Activated CD4-positive, alpha-beta T cell treated with anti-CD3 and anti-CD28 coated beads, Interleukin-2, amount 10 ng/mL, durations not matched to agents 24 days and 14 days (primary cell): ENCODE measurements at regions not wholly inside any gene's neighbourhood (a gene's known extent, or its start where the extent isn't known, plus 50 kb on each side); places are given as distances from the start of the nearest gene placed in this dataset.

Experiments
- DNase-seq: peaks from one replicate; pipeline ENCODE4 v3.0.0; 2022
- H3K27ac Mint-ChIP-seq: one replicate; pipeline ENCODE4 v1.8.0; 2022; ENCODE audit warnings: mild to moderate bottlenecking, mixed read lengths
- H3K27me3 Mint-ChIP-seq: one replicate; pipeline ENCODE4 v1.8.0; 2022; ENCODE audit warnings: mixed read lengths
- H3K36me3 Mint-ChIP-seq: one replicate; pipeline ENCODE4 v1.8.0; 2022; ENCODE audit warnings: low read depth, mild to moderate bottlenecking, mixed read lengths
- H3K4me1 Mint-ChIP-seq: one replicate; pipeline ENCODE4 v1.8.0; 2021; ENCODE audit warnings: mixed read lengths
- H3K4me3 Mint-ChIP-seq: one replicate; pipeline ENCODE4 v1.8.0; 2022; ENCODE audit warnings: mild to moderate bottlenecking, moderate library complexity, mixed read lengths
- H3K9me3 Mint-ChIP-seq: one replicate; pipeline ENCODE4 v1.8.0; 2021; ENCODE audit warnings: mixed read lengths
- intact Hi-C: fragments of 100-400 bp; cut with micrococcal nuclease; formaldehyde crosslinking; loops from one replicate; pipeline ENCODE4 v1.15.1; 2023

DNA sequence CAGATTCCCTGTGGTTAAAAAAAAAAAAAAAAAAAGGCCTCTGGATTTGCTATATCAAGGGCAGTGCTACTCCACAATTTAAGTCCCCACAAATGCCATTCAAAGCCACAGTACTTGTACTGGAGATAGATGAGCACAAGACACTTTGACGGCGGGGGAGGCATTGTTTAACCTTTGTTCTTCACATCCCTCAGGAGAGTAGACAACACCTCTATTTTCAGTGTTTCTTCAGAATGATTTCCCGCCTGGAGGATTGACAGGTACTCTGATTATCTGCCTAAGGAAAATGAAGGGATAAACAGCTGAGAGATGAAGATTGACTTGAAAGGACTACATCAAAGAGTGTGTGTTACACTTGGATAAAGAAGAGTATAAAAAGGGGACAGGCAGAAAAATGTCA is 58.7 kb downstream of the OTOL1 start:
- H3K36me3 Mint-ChIP-seq = no peaks in the 10 kb centered on the region
- H3K27ac Mint-ChIP-seq = no peak overlapping the region
- H3K4me1 Mint-ChIP-seq = no peaks in the 10 kb centered on the region
- H3K4me3 Mint-ChIP-seq = no peak overlapping the region
- no peak for DNase-seq
- no peaks in the 10 kb centered on the region for H3K27me3 Mint-ChIP-seq
- intact Hi-C loops = no loop called here
- H3K9me3 Mint-ChIP-seq = no peaks in the 10 kb centered on the region

DNA sequence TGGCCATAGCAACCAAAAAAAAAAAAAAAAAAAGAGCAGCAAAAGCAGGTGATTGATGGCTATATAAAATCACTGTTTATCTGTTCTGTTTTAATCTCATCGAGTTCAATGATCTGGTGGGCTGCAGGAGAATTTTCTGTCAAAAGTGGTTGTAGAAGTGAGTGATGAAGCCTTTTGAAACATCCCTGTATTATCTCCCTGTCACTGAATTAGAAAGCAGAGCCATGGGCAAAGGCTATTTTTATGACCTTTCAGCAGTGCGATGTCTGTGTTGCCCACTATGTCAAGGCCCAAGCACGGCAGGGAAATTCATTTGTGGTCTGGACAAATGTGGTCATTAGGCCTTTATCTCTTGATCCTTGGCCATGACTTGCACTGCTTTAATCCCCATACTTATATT is 59.9 kb downstream of the OTOL1 start:
- H3K27ac Mint-ChIP-seq = no peak overlapping the region
- no peaks in the 10 kb centered on the region for H3K27me3 Mint-ChIP-seq
- H3K36me3 Mint-ChIP-seq = no peaks in the 10 kb centered on the region
- DNase-seq = no peak
- H3K4me1 Mint-ChIP-seq = no peaks in the 10 kb centered on the region
- no peak overlapping the region for H3K4me3 Mint-ChIP-seq
- intact Hi-C loops = no loop called here
- no peaks in the 10 kb centered on the region for H3K9me3 Mint-ChIP-seq

GRCh38 chr3:161556941-161557340 is 60.3 kb downstream of the OTOL1 start:
- Mint-ChIP-seq H3K4me3 (no peak overlapping the region), H3K9me3 (no peaks in the 10 kb centered on the region), H3K27ac (no peak overlapping the region), H3K36me3 (no peaks in the 10 kb centered on the region), H3K27me3 (no peaks in the 10 kb centered on the region), H3K4me1 (no peaks in the 10 kb centered on the region)
- intact Hi-C loops = no loop called here
- no peak for DNase-seq

DNA sequence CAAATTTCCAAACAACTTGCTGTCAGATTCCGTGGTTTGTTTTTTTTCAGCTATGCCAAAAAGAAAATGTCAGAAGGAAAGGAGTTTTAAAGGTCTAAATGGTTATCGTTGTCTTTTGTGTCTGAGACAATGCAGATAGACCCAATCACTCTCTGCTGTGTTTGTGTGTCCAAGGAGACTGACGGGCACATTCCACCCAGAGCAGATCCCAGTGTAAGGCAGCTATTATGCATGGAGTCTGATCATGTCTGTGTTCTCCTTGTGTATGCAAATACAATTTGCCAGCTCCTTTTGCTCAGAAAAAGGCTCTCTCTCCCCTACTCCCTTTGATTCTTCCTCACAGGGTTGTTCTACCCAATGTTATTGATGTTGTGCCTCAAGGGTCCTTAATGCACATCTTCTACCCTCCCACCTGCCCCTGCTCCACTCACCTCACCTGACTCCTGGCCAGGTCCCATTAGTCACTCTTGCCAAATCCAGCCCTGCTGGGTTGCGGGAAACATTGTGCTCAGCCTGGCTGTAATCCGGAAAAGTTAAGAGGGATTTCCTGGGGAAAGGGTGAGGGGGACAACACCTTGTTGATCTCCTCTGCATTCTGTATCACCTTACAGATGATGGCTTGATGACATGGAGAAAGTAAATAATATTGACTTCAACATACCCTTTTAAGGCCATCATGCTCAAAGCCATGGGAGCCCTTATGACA is 61.0 kb downstream of the OTOL1 start:
- no peak for DNase-seq
- no peaks in the 10 kb centered on the region for H3K9me3 Mint-ChIP-seq
- H3K27me3 Mint-ChIP-seq = no peaks in the 10 kb centered on the region
- no peaks in the 10 kb centered on the region for H3K4me1 Mint-ChIP-seq
- no peak overlapping the region for H3K4me3 Mint-ChIP-seq
- H3K36me3 Mint-ChIP-seq = no peaks in the 10 kb centered on the region
- no peak overlapping the region for H3K27ac Mint-ChIP-seq
- intact Hi-C loops = no loop called here

DNA sequence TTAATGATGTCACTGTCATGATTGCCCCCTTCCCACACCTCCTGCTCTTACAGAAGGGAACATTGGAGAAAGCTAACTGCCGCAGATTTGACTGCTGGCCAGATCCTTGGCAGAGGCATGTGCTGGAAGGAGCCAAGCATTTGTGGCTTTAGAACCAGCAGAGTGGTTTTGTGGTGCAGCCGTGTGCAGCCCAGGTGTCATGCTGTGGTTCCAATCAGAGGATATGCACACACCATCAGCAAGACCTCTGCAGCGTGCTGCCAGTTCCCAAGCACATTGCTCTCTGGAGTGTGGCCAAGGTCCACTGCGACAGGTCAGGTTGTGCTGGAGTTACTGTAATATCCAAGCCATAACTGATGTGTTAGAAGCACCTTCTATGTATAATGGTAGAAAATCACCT is 61.6 kb downstream of the OTOL1 start:
- no peak overlapping the region for H3K4me3 Mint-ChIP-seq
- intact Hi-C loops = no loop called here
- H3K4me1 Mint-ChIP-seq = no peaks in the 10 kb centered on the region
- DNase-seq = no peak
- H3K9me3 Mint-ChIP-seq = no peaks in the 10 kb centered on the region
- no peaks in the 10 kb centered on the region for H3K36me3 Mint-ChIP-seq
- no peaks in the 10 kb centered on the region for H3K27me3 Mint-ChIP-seq
- H3K27ac Mint-ChIP-seq = no peak overlapping the region

- H3K27ac Mint-ChIP-seq = no peak overlapping the region
- intact Hi-C loops = no loop called here
- H3K27me3 Mint-ChIP-seq = no peaks in the 10 kb centered on the region
- no peaks in the 10 kb centered on the region for H3K9me3 Mint-ChIP-seq
- no peak overlapping the region for H3K4me3 Mint-ChIP-seq
- no peaks in the 10 kb centered on the region for H3K4me1 Mint-ChIP-seq
- peak; percentile 59 for DNase-seq
- no peaks in the 10 kb centered on the region for H3K36me3 Mint-ChIP-seq
Observed at GRCh38 chr3:161559177-161559998, 62.8 kb downstream of the OTOL1 start.

GRCh38 chr3:161560008-161560637 is 63.5 kb downstream of the OTOL1 start:
- H3K4me3 Mint-ChIP-seq = no peak overlapping the region

DNA sequence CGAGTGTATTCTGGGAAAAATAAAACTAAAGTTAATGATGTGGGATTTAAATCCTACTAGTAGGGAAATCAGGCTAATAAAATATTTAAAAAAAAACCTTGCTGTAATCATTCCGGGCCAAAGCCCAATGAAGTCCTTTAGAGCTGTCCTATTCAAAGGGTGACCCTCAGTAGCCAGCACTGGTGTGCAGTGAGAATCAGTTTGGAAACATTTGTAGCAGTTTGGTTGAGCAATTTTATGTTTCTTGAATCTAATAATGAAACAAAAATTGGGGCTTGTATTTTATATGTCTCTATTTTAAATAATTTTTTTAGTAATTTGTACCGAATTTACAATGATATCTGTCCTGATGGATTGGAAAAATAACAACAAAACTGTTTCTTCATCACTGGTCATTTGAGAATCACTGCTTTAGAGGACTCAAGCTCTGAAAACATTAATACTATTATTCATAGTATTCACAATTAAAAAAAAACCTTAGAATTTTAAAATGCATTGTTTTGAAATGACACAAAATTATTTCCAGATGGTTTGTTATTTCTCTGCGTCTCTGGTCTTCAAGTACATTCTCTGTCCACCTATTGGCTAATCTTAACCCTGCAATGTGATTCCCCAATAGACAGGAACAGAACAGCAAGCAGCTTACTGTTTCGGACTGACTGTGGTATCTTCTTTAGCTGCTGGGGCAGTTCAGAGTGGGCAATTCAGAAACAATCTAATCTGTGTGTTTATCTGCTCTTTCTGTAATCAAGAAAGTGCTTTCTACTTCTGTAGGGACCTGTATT is 71.2 kb downstream of the OTOL1 start:
- H3K27me3 Mint-ChIP-seq = no peaks in the 10 kb centered on the region
- no peaks in the 10 kb centered on the region for H3K36me3 Mint-ChIP-seq
- DNase-seq = no peak
- intact Hi-C loops = no loop called here
- no peaks in the 10 kb centered on the region for H3K4me1 Mint-ChIP-seq
- no peaks in the 10 kb centered on the region for H3K9me3 Mint-ChIP-seq
- H3K4me3 Mint-ChIP-seq = no peak overlapping the region
- no peak overlapping the region for H3K27ac Mint-ChIP-seq

More at GRCh38 chr3:161560008-161560637, 63.5 kb downstream of the OTOL1 start:
- Mint-ChIP-seq H3K36me3 (no peaks in the 10 kb centered on the region), H3K27ac (no peak overlapping the region), H3K4me1 (no peaks in the 10 kb centered on the region), H3K9me3 (no peaks in the 10 kb centered on the region), H3K27me3 (no peaks in the 10 kb centered on the region)
- peak; percentile 61 for DNase-seq
- intact Hi-C loops = no loop called here

- Mint-ChIP-seq H3K27ac (no peak overlapping the region), H3K9me3 (no peaks in the 10 kb centered on the region), H3K4me1 (no peaks in the 10 kb centered on the region), H3K36me3 (no peaks in the 10 kb centered on the region), H3K27me3 (no peaks in the 10 kb centered on the region), H3K4me3 (no peak overlapping the region)
- no peak for DNase-seq
- intact Hi-C loops = no loop called here
Observed at GRCh38 chr3:161568671-161569070, 72.1 kb downstream of the OTOL1 start.

DNA sequence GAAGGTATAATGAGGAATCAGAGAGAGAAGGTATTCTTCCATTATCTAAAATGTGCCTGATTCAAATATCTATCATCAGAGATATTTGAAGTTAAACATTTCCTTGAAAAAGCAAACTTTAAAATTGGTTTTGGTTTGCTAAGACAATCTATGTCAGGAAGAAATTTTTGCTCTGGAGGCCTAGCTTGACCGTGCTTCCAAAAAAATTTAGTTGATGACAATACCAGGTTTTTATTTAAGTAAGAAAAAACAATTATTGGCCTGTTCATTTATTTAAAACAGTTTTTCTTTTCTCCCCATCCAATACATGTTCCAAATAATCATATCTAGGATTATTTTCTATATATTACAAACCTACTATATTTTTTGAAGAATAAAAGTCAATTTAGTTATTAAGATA is 75.3 kb downstream of the OTOL1 start:
- Mint-ChIP-seq H3K27ac (no peak overlapping the region), H3K4me3 (no peak overlapping the region), H3K27me3 (no peaks in the 10 kb centered on the region), H3K36me3 (no peaks in the 10 kb centered on the region), H3K9me3 (no peaks in the 10 kb centered on the region), H3K4me1 (no peaks in the 10 kb centered on the region)
- intact Hi-C loops = no loop called here
- no peak for DNase-seq

DNA sequence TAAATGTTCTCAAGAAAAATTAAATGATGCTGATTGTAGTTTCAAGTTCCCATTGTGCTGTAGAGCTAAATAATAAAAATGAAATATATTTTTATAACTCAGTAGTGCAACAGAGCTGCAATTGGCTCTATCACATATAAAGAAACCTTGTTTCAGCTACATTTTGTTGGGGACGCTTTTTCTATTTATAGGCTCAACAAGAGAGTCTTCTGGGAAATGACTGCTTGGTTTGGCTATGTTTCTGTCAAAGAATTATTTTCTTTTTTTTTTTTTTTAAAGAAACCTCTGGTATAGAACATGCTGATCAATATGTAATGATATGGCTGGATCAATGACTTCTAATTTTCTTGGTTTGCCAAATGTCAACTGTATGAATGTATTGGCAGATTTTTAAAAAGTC is 76.5 kb downstream of the OTOL1 start:
- H3K27ac Mint-ChIP-seq = no peak overlapping the region
- no peaks in the 10 kb centered on the region for H3K36me3 Mint-ChIP-seq
- no peak for DNase-seq
- no peaks in the 10 kb centered on the region for H3K9me3 Mint-ChIP-seq
- H3K4me3 Mint-ChIP-seq = no peak overlapping the region
- H3K4me1 Mint-ChIP-seq = no peaks in the 10 kb centered on the region
- H3K27me3 Mint-ChIP-seq = no peaks in the 10 kb centered on the region
- intact Hi-C loops = no loop called here

GRCh38 chr3:161575901-161576300 is 79.3 kb downstream of the OTOL1 start:
- Mint-ChIP-seq H3K27me3 (no peaks in the 10 kb centered on the region), H3K4me3 (no peak overlapping the region), H3K36me3 (no peaks in the 10 kb centered on the region), H3K4me1 (no peaks in the 10 kb centered on the region), H3K9me3 (no peaks in the 10 kb centered on the region), H3K27ac (no peak overlapping the region)
- intact Hi-C loops = no loop called here
- no peak for DNase-seq

- DNase-seq = no peak
- Mint-ChIP-seq H3K36me3 (no peaks in the 10 kb centered on the region), H3K9me3 (no peaks in the 10 kb centered on the region), H3K4me3 (no peak overlapping the region), H3K27ac (no peak overlapping the region), H3K4me1 (no peaks in the 10 kb centered on the region), H3K27me3 (no peaks in the 10 kb centered on the region)
- intact Hi-C loops = no loop called here
Observed at GRCh38 chr3:161576311-161576710, 79.7 kb downstream of the OTOL1 start.
